Left colon (tissue), 2 donors: ENCODE measurements at regions not wholly inside any gene's neighbourhood (a gene's known extent, or its start where the extent isn't known, plus 50 kb on each side); places are given as distances from the start of the nearest gene placed in this dataset.

Experiments used
- ATAC-seq: fragments of 200-7000 bp; cut with Tn5 transposase; one replicate; pipeline ENCODE4 v1.9.1; 2020; ENCODE audit warnings: mild to moderate bottlenecking, moderate library complexity
- DNase-seq, 2 donors: peaks; one replicate each; pipeline ENCODE4 v3.0.0-alpha.2; 2020
- intact Hi-C, 2 donors: fragments of 100-400 bp; cut with DNase I in 1 of 2; cut with micrococcal nuclease in 1 of 2; formaldehyde crosslinking; loops; one replicate each; pipeline versions ENCODE4 v1.11.2 to v1.14.0; 2022; cut with DNase I, micrococcal nuclease
- donor health status: DM: no; HTN: no; CAD: no.
- donor health status: DM: yes; HTN: yes; CAD: no.

- DNase-seq (no peak), ATAC-seq (no peak)
- intact Hi-C loops: no loop called here
These were observed 393.6 kb upstream of the CELF2 start for GRCh38 chr10:10623958-10624566.

- ATAC-seq: no peak
- DNase-seq: no peak
- intact Hi-C loops: no loop called here
These were observed 393.1 kb upstream of the CELF2 start for GRCh38 chr10:10624567-10624962.

DNA sequence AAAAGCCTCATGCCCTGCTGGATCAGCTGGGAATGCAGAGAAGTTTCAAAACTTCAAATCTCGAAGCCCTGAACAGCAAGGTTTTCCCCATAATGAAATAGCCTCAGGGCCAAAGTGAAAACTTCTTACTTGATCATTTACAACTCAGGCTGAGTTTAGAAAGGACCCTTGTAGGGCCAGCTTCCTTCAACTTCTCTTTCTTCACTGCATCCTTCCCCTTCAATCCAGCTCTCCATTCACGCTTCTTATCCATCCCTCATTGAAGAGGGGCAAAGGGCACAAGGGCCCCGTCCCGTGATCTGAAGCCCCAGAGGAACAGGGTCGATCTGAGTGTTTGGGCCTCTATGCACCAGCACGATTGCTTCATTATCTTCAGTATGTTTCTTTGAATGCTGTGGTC, 392.2 kb upstream of the CELF2 start:
- intact Hi-C loops: no loop called here
- ATAC-seq (no peak), DNase-seq (no peak)

DNA sequence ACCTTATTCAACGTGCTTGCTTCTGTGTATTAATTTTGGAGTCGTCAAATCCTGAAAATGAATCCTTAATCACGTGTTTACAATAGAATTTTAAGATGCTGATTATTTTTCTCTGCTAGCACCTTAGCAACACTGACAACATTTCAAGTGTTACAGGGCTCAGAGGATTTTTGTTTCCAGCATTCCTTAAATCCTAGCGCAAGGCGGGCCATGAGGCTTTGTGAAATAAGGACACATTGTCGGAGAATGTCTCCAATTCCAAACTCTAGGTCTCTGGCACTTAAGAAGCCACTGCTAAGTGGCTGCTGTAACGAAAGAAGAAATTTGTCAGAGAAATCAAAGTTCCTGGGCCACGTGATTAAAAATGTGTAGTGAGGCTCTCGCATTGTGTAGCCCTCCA, 390.9 kb upstream of the CELF2 start:
- ATAC-seq: no peak

DNA sequence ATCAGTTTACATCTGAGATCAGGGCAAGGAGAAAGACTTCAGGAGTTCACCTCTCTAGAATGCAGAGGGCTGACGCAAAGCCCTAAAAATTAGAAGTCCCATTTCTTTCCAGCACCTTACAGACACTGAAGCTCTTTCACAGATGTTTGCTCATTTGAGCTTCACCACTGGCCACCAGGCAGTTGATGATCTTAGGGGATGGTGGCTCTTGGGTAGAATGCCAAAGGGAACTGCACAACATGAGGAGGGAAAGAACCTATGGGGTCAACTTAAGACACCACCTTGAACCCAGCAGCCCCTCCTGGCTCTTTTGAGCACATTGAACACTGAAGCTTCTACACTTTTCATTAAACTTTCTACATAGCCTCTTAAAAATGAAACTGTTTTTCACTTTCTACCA, 390.3 kb upstream of the CELF2 start:
- ATAC-seq (no peak), DNase-seq (no peak)
- intact Hi-C loops: no loop called here

More for the DNA sequence above, 390.9 kb upstream of the CELF2 start:
- intact Hi-C loops: no loop called here
- DNase-seq: no peak

DNA sequence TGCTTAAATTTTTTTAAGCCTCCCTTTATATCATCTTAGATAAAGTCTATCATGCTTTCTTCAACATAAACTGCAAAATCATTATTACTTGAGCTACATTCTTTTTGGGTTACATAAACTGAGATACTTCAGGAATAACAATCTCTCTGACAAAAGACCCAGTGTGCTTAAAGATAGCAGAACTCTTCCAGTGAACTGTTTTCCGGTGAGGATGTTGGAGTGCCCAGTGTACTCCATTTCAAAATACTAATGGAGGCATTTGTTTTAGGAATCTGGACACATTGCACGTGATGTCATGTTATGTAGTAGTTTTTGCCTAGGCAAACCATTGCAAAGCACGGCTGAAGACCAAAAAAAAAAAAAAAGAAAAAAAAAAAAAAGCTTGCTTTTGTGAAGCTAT, 388.2 kb upstream of the CELF2 start:
- intact Hi-C loops: no loop called here
- no peak for DNase-seq
- no peak for ATAC-seq

DNA sequence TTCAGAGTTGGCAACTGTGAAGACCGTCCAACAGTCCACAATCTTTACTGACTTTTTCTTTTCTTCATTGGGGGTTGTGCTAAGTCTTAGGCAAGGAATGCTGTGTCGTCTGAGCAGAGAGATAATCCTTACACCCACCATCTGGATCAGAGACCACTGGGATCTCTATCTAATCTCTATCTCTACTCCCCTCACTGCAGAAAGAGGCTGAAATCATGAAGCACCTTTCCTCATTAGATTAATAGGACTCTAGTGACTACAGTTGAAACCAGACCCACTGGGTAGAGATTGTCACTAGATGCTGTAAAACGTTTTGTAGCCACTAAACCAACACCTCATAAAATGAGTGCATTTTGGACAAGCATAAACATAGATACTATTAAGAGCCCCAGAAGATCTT, 387.4 kb upstream of the CELF2 start:
- intact Hi-C loops: no loop called here
- no peak for ATAC-seq

DNA sequence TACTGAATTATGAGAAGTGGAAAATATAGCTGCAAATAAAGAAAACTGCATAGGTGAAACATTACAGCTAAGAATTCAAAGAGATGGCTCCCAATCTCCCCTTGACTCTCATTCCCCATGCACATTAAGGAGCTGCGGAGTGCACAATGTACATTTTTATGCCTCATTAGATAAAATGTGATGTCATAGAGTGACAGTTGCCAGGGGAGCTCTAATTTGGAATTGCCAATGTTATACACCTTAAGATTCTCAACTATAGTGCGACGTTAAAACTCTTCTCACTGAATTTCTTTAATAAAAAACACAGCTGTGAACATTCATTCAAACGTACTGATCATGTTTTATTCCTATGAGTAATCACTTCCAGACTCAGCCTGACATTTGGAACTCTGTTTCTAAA, 386.9 kb upstream of the CELF2 start:
- no peak for ATAC-seq
- intact Hi-C loops: no loop called here

More for the DNA sequence above, 387.4 kb upstream of the CELF2 start:
- no peak for DNase-seq

GRCh38 chr10:10642189-10642588, 375.5 kb upstream of the CELF2 start:
- intact Hi-C loops: no loop called here
- no peak for DNase-seq
- no peak for ATAC-seq

More for the DNA sequence above, 386.9 kb upstream of the CELF2 start:
- DNase-seq: no peak

DNA sequence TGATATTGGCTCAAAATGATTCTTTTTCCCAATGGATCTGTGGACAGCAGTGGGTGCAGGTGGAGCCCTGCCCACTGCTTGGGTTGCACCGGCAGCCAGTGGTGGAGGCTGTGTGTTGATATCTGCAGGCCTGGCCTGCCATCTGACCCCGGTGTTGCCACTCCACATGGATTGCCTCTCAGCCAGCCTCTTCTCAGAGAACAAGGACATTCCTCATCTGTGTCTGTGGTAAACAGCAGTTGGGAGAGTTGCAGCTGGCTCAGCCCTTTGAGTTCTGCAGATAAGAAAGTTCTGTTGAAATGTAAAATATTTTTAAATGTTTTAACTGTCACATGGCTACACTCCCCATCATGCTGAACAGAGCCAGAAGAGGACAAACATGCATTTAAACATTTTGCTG, 374.9 kb upstream of the CELF2 start:
- ATAC-seq (no peak), DNase-seq (no peak)
- intact Hi-C loops: no loop called here

DNA sequence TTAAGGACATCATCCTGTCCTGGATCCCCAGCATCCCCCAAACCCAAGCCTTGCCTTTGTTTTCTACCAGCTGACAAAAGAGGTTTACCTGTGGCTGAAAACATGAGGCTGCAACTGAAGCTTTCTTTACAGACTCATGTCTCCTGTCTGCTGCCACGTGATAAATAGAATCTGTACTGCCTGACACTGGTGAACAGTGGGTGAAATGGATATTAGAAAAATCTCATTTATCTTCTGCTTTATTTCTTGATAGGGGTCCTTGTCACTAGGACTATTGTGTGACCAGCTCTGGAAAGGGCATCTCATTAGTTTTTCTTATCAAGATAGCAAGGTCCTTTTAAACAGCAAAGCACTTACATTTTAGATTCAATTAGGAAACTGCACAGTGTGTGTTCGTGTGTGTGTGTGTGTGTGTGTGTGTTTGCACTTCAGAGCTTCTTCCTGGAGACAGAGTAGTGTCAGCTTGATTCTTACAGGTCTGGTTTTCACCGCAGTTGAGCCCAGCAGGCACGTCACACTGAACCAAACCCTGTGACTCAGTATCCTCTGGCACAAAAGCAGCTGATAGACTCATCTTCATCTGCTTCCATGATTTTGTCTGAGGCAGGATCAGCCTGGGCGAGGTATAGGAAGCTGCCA, 373.5 kb upstream of the CELF2 start:
- DNase-seq: no peak
- ATAC-seq: no peak
- intact Hi-C loops: no loop called here

DNA sequence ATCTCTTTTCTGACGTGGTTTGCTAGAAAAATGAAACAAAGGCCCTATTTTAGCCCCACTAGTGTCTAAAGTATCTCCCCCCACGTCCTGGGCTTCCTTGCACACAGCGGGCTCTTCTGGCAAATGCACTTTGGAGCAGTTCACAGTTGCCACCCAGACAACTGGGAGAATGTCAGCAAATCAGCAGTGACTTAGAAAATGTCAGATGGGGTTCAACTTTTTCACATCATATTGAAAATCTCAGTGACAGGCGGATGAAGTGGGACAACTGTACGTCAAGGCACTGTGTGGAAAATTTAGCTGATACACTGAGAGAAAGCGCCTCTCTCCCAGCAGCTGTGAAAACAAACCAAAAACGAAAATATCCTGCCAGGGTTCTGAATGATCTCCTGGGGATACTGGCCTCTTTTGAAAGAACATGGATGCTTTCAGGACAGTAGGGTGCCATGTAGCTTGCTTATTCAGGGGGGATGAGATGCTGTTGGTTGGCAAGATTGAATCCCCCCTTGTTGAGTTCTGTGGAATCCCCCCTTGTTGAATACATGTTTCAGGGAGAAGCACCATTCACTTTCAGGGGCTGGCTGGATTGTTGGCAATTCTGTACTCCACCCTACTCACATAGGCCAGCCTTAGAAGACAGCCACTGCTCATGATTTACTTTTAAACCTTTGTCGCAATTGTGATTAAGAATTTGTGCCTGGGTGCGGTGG, 372.8 kb upstream of the CELF2 start:
- DNase-seq (no peak), ATAC-seq (no peak)
- intact Hi-C loops: no loop called here

- intact Hi-C loops: no loop called here
- DNase-seq: no peak
- no peak for ATAC-seq
These were observed 370.3 kb upstream of the CELF2 start for GRCh38 chr10:10647331-10647730.

GRCh38 chr10:10657139-10657760, 360.4 kb upstream of the CELF2 start:
- no peak for ATAC-seq
- no peak for DNase-seq
- intact Hi-C loops: no loop called here

- ATAC-seq (no peak), DNase-seq (no peak)
- intact Hi-C loops: no loop called here
These were observed 359.4 kb upstream of the CELF2 start for GRCh38 chr10:10658172-10658785.

DNA sequence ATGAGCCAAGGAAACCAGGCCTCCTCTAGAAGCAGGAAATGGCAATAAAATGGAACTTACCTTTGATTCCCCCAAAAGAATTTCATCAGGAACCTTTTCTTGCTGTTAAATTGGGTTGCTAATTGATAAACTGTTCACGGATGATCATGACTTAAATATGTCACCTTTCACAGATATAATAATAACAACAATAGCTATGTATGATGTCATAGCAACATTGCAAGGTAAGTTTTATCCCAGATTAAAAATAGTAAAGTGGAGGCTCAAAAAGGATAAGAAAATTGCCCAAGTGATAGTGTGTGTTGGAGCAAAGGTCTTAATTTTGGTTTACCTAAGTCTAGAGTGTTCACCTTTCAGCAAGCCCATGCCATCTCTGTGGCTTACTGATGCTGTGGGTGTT, 357.6 kb upstream of the CELF2 start:
- intact Hi-C loops: no loop called here
- DNase-seq (no peak), ATAC-seq (no peak)

DNA sequence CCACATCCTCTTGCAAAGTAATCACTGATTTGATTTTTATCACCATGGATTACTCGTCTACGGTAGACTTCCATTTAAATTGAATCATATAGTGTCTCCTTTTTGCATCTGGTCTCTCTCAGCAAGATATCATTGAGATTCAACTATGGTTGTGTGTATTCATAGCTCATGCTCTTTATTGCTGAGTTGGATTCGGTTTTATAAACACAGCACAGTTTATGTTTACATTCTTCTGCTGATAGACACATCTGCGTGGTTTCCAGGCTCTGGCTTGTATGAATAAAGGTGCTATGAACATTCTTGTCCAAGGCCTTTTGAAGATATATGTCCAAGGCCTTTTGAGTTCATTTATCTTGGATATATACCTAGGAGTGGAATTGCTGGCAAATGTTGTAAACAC, 356.5 kb upstream of the CELF2 start:
- intact Hi-C loops: no loop called here
- no peak for ATAC-seq
- DNase-seq: no peak

- DNase-seq: no peak
- intact Hi-C loops: no loop called here
- ATAC-seq: no peak
These were observed 354.8 kb upstream of the CELF2 start for GRCh38 chr10:10662716-10663408.

GRCh38 chr10:10663622-10664021, 354.1 kb upstream of the CELF2 start:
- DNase-seq (no peak), ATAC-seq (no peak)
- intact Hi-C loops: no loop called here
